SKM-1 (cell line): ENCODE measurements at regions not wholly inside any gene's neighbourhood (a gene's known extent, or its start where the extent isn't known, plus 50 kb on each side); places are given as distances from the start of the nearest gene placed in this dataset.

Experiments
- DNase-seq: peaks from one replicate; lab custom pipeline; 2025; ENCODE audit not compliant: unreplicated experiment; lab: John Stamatoyannopoulos, UW

DNA sequence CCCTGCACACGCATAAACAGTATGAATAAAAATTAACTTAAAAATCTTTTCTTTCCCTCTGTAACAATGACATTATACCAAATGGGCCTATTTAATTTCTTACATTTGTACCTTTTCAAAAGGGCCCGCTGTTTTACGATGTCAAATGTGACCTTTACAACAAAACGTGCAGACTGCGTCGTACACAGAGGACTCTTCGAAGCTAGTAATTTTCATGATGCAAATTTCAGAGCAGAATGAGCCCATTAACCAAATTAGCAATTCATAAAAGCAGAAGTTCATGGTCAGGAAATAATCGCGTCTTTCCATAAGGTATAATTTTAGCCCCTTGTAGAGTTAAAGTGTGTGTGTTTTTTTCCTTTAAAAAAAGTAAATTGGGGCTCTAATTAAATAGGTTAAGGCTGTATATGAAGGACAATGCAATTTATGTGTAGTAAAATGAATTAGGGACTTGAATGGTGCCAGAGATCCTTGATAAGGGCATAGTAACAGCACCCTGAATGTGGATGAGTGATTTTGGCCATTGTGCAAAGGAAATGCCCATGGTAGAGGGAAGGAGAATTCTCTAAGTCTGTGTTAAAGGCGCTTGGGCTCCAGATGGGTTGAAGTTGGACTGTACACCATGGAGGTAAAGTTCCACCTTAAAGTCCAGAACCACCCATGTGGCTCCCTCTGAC lies 546.4 kb upstream of the EEF2KMT start:
- no peak for DNase-seq

DNA sequence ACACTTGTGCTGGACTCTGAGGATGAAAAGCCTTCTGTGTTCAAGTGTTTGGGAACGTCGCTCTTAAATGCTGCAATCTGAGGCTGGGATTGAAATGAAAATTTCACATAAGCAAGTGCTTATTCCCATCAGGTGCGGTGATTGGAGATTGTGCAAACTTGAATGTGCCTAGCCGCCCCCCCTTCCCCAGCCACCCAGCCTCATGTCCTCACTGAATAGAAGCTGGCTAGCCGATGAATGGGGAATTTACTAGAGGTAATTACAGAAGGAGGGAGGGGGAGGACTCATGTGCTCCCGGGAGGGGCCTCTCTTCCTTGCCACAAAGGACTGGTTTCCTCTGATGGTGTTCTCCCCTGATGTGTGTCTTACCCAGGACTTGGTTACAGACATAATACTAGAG lies 544.8 kb upstream of the EEF2KMT start:
- DNase-seq, result no peak

DNA sequence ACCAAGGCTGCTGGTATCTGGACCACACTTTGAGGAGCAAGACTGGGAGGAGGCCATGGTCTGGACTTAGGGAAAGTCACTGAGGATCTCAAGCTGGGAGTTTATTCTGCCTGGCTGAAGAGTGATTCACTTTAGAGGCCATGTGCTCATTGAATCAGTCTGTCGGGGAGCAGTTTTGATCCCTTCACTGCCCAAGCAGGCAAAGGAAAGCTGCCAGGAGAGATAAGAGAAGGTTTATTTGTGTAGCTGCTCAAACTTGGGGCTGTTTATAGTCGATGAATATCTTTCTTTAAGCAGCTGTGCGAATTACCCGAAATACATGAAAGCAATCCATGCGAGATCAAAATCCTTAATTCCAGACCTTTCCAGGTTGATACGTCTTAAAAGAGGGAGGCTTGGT lies 544.4 kb upstream of the EEF2KMT start:
- no peak for DNase-seq

DNA sequence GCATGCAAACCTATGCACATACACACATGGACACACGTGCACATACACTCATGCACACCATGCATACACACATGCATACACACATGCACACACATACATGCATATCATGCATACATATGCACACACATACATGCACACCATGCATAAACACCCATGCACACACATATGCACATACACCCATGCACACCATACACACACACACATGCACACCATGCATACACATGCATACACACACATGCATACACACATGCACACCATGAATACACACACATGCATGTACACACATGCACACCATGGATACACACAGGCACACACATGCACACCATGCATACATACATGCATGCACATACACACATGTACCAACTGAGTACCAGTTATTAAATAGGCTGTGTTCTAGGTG lies 543.3 kb upstream of the EEF2KMT start:
- DNase-seq, result no peak

DNA sequence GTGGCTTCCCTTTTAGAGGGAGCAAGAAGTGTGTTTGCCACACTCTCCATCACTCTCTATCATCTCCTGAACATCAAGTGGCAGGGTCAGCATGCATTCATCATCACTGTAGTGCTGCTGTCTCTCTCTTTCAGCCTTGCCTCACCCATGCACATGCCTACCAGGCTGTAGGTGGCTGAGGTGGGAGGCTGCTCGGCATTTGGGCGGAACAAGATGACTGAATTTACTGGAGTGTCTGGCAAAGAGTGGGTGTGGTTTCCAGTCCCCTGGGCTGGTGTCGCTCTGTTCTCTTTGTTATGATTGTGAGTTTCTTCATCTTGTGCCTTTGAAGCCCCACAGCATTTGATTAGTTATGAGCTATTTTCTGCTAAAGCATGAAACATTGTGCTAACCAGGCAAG lies 541.9 kb upstream of the EEF2KMT start:
- DNase-seq, result no peak

DNA sequence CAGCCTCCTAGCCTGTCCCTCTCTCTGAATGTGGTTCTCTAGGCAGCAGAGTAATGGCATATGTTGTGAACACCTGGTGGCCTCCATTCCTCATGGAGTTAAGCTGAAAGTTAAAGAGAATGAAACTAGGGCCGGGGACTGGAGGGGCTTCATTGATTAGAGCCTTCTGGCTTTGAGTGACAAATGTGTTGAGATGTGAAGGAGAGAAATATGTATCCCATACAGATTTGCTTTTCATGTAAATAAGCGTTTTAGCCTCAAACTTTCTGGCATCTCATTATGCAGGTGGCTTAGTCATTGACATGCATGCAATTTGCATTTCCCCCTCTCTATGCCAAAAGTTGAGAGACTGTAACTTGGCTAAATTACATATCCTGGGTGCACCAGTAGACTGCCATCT lies 537.7 kb upstream of the EEF2KMT start:
- no peak for DNase-seq

DNA sequence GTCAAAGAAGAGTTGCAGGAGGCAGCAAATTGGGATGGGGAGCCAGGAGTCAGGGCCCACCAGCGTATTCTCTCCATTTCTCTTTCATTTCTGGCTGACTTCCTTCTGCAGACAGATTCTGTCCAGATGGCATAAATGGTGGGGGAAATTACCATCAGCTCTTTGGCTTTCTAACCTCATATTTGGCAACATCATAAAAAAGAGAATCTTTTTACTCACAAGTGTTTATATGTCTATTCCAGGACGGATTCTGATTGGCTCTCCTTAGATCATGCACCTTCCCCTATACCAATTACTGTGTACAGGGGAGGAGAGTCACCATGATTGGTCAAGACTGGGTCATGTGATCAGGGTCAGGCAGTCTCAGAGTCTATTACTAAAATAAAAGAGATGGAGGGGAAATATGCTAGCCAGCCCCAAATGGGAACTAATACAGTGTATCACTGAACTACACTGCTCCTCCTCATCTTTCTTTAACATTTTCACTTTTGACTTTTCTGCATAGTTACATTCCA lies 537.1 kb upstream of the EEF2KMT start:
- DNase-seq, result no peak

DNA sequence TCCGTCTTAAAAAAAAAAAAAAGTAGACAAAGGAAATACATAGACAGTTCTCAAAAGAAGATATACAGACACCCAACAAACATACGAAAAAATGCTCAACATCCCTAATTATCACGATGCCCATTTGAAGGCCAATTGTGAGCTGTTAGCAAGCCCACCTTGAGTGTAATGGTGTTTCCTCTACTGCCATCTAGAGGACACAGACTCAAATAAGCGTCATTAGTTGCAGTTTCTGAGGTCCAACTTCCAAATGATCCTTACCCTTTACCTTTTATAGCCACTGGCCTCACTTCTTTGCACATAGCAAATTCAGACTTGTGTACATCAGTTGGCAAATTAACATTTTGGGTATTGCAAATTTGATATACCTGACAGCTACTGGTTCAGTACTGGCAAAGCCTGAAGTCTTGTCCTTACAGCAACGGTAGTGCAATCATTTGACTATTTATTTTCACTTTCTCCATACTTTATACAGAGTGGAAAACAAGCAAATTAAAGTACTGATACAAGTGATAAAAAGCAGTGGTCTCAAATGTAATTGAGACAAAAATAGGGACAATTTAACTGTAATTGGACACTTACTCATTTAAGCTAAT lies 536.3 kb upstream of the EEF2KMT start:
- DNase-seq, result peak; percentile 10

DNA sequence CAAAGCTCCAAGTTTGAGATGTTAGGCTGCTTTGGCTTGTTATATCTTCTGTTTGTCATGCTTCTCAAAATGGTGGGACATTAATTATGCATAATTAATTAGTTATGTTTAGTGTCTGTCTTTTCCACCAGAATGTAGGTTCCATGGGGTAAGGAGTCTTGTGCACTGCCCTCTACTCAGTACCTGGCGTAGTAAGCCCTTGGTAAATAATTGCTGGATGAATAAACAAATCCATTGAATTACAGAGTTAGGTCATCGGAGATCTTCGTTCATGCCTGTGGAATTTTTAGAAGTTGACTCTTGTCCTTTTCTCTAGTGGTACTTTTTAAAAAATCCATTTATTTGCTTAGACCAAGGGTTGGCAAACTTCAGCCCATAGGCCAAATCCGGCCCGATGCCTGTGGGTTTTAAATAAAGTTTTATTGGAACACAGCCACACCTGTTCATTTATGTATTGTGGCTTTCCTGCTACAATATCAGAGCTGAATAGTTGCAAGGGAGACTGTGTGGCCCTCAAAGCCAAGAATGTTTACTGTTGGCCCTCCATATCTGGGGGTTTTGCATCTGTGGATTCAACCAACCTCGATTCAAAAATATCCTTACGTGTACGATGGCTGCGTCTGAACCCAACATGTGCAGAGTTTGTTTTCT lies 524.8 kb upstream of the EEF2KMT start:
- no peak for DNase-seq

DNA sequence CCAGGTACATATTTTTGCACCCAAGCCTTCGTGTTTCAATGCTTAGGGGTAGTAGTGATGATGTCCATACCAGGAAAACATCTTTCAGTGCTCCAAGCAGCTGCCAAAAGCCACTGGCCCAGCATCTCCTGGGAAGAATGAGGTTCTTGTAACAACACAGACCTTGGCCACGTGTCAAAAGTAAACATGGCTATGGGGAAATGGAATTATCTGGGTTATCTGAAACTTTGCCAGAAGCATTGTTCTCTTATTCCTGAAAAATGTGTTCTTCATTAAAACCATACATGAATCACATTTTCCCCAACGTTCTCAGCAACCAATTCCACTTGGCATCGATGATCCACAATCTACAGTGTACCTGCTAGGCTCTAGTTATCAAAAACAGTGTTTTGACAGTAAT lies 524.2 kb upstream of the EEF2KMT start:
- no peak for DNase-seq

DNA sequence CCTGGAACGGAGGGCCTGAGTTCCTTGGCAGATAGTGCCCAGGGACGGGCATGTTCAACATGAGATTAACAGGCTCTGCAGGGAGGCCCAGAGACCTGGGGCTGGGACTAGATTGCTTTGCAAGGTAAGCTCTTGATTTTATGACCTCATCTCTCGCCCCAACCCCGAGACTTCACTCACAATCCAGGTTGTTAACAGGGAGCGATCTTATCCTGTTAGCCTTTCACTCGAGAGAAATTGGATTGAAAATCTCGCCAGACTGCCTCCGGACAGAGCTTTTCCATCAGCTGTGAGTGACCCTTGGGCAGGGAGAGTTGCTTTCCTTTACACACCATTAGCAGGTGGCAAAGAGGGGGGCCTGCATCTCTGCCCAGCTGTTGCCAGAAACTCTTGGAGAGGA lies 521.7 kb upstream of the EEF2KMT start:
- DNase-seq, result no peak

DNA sequence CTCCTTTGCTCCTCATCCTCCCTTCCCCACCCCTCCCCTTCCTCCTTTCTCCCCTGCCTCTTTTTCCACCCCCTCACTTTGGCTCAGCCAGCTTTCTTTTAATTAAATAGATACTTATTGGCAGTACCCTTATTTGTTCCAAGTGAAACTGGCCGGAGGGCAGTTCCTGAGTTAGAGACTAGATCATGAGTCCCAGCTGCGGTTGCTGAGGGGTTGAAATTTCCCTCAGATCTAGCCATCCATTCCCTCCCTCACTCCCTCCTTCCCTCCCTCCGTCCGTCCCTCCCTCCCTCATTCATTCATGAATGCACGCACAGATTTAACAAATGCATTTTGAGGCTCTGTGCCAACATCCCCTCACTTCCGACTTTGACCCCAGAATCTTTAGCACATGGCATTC lies 519.2 kb upstream of the EEF2KMT start:
- DNase-seq, result no peak

DNA sequence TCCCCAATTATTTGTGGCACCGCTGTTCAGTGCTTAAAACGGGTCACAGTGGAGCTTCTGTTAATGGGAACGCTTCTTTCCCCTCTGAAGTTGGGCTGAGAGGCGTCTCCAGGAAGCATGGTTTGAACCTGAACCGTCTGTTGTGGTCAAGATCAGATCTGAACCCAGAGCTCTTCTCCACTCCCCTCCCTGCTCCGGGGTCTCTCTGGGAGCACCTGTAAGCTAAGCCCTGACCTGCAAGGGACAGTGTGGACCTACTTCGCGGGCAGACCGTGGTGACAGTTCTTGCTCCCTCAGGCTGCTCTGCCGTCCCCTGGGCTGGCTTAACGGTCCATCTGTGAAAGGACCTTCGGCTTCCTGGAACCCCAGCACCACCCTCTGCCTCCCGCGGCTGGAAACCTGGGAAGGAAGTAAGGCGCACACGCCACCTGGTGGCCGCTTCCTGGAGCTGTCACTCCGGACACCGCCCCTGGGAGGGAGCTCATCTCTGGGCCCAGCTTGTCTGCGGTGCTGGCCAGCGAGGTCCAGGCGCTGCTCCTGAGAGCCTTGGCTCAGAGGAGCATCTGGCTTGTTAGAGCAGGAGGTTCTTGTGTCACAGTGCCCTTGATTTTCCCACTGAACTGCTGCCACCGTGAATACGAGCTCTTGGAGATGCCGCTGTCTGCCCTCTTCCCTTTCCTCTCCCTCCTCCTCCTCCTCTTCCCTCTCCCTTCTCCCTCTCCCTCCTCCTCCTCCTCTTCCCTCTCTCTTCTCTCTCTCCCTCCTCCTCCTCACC lies 518.5 kb upstream of the EEF2KMT start:
- DNase-seq, result no peak

DNA sequence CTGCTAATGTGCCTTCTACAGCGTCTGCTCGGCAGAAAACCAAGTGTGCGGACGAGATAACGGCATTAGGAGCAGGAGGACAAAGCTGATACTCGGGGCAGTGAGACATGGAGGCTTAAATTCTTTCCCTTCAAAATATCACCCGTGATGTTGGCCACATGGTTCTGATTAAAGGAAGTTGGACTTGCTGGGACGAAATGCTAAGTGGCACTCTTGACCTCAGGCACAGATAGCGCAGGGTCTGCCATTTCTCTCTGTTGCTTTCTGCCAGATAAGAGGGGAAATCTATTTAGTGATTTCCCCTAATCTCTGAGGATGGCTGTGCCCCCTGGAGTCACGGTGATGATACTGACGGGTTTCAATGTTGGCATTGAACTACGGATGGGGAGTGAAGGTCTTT lies 509.6 kb upstream of the EEF2KMT start:
- DNase-seq, result no peak

DNA sequence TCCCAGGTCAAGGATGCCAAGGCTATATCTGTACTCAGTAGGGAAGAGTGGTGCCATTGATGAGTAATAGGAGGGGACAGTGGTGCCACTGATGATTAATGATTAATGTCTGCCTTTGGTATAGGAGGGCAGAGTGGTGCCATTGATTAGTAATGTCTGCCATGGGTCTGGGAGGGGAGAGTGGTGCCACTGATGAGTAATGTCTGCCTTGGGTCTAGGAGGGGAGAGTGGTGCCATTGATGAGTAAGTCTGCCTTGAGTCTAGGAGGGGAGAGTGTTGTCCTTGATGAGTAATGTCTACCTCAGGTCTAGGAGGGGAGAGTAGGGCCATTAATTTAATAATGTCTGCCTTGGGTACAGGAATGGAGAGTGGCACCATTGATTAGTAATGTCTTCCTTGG lies 507.8 kb upstream of the EEF2KMT start:
- no peak for DNase-seq

DNA sequence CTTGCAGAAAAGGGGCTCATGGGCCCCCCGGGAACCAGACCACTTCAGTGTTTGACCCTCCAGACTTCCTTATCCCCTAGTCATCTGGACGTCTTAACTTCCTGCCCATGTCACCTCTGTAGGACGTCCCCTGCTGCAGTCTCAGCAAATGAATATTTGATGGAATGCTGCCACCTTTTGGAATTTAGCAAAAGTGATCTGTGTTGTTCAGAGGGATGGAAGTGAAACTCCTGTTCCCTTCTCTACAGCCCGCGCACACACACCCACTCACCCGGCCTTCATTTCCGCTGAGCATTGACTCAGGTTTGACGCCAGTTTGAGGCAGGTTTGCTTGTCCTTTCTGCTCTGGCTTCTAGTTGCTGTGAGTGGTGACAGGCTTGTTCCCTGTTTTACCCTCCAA lies 507.2 kb upstream of the EEF2KMT start:
- DNase-seq, result no peak

DNA sequence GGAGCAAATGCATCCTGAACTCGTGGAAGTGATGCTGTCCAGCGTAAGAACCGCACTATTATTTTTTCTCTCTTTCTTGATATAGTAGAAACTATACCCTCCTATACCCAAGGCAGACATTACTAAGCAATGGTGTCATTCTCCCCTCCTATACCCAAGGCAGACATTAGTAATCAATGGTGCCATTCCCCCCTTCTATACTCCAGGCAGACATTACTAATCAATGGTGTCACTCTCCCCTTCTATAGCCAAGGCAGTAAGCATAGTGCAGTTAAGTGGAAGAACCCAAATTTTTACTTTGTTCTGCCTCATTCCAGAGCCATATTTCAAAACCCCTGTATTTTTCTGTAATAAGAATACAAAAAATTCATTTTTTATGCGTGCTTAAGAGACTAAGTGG lies 506.2 kb upstream of the EEF2KMT start:
- DNase-seq, result no peak

DNA sequence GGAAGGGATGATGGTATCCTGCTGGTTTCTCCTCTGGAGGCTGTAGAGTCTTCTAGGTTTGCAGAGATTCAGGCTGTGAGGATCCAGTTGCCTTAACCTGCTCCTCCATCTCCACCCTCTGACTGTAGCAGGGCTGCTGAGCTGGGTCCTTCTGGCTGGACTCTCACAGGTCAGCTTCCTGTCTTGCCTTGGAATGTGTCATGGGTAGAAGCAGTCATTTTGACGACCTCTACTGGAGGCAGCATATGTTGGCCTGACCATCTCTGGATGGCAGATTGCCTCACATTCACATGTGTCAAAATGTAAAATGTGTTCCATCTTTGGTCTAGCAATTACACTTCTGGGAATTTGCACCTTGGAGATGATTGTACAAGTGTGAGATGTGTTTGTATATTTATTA lies 504.4 kb upstream of the EEF2KMT start:
- no peak for DNase-seq

DNA sequence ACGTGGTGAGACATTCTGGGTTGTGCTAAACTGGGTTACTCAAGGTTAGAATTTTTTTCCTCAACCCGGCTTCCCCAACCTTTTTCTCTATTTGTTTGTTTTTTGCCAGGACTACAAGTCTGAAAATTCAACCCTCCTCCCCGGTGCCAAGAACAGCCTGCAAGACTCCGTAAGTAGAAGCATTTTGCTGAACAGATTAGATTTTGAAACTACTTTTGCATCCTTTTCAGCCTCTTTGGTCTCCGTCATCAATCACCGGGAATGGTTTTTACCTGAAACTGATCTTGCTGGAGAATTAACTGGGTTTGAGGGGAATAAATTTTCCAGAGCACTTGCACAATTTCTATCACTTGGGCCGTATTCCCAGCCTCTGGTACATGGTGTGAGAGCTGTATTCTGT lies 501.2 kb upstream of the EEF2KMT start:
- no peak for DNase-seq

DNA sequence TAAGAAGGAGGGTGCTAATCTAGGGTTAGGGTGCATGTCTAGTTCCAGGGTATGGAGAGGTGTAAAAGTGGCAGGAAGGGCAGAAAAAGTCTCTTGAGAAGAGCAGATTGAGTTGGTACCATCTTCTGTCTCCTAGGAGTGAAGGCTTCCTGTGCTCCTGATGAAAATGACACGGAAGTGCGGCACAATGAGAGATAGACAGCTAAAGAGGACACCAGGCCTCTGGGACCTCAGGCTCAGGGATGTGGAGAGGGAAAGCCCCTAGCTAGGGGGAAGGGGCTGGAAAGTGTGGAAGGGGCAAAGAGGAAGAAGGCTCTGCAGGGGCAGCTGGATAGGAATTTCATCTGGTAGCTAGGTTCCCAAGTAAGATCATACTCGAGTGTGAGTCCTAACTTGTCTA lies 498.3 kb upstream of the EEF2KMT start:
- DNase-seq, result no peak

DNA sequence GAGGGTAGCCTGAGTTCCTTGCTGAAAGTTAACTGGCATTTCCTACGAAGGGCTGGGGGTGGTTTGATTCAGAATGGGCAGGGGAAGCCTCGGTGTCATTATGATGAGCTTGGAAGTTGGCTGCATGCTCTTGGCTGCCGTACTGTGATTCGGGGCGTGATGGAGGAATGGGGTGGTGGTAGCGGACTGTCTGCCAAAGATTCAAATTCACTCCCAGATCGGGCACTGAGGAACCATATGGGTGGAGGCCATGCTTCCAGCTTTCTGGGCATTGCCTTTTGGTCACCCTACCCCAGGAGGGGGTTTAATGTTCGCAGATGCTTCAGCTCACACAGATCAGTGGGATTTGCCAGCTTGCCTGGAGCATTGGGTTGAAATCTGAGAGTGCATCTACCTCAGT lies 492.8 kb upstream of the EEF2KMT start:
- DNase-seq, result no peak
